ENCODE measurements at regions not wholly inside any gene's neighbourhood (a gene's known extent, or its start where the extent isn't known, plus 50 kb on each side); places are given as distances from the start of the nearest gene placed in this dataset.
"Not testable (repeated sequence)": the region's sequence is repeated elsewhere in the genome, so short reads cannot be mapped to it uniquely, and the experiment has no call there.

- no peak for TF ChIP-seq CTCF (conservative IDR thresholded peaks at IDR 0.05; ENCODE audit: low read depth, low read length)
- H3K4me3 ChIP-seq (ENCODE audit: low read depth, low read length), result no peak overlapping the region
- DNase-seq (ENCODE audit: low read depth), result no peak
These were observed 394.6 kb upstream of the ARRDC3 start for GRCh38 chr5:91777671-91778070.

GRCh38 chr5:91776249-91776648, 393.1 kb upstream of the ARRDC3 start:
- H3K4me3 ChIP-seq (ENCODE audit: low read depth, low read length), result no peak overlapping the region
- DNase-seq (ENCODE audit: low read depth), result no peak
- TF ChIP-seq CTCF (conservative IDR thresholded peaks at IDR 0.05; ENCODE audit: low read depth, low read length), result no peak

GRCh38 chr5:91770400-91770799, 387.3 kb upstream of the ARRDC3 start:
- TF ChIP-seq CTCF (conservative IDR thresholded peaks at IDR 0.05; ENCODE audit: low read depth, low read length), result no peak
- H3K4me3 ChIP-seq (ENCODE audit: low read depth, low read length), result no peak overlapping the region
- no peak for DNase-seq (ENCODE audit: low read depth)

GRCh38 chr5:91757383-91757782, 374.3 kb upstream of the ARRDC3 start:
- not testable (repeated sequence) for DNase-seq (ENCODE audit: low read depth)

GRCh38 chr5:91754990-91755389, 371.9 kb upstream of the ARRDC3 start:
- no peak for TF ChIP-seq CTCF (conservative IDR thresholded peaks at IDR 0.05; ENCODE audit: low read depth, low read length)
- no peak overlapping the region for H3K4me3 ChIP-seq (ENCODE audit: low read depth, low read length)
- no peak for DNase-seq (ENCODE audit: low read depth)

More at GRCh38 chr5:91757383-91757782, 374.3 kb upstream of the ARRDC3 start:
- H3K4me3 ChIP-seq (ENCODE audit: low read depth, low read length), result not testable (repeated sequence)

- not testable (repeated sequence) for DNase-seq (ENCODE audit: low read depth); H3K4me3 ChIP-seq (ENCODE audit: low read depth, low read length)
These were observed 361.4 kb upstream of the ARRDC3 start for GRCh38 chr5:91744470-91744869.

- no peak for DNase-seq (ENCODE audit: low read depth)
- no peak overlapping the region for H3K4me3 ChIP-seq (ENCODE audit: low read depth, low read length)
- no peak for TF ChIP-seq CTCF (conservative IDR thresholded peaks at IDR 0.05; ENCODE audit: low read depth, low read length)
These were observed 359.4 kb upstream of the ARRDC3 start for GRCh38 chr5:91742550-91742949.

- TF ChIP-seq CTCF (conservative IDR thresholded peaks at IDR 0.05; ENCODE audit: low read depth, low read length), result no peak
- DNase-seq (ENCODE audit: low read depth), result no peak
- no peak overlapping the region for H3K4me3 ChIP-seq (ENCODE audit: low read depth, low read length)
These were observed 358.8 kb upstream of the ARRDC3 start for GRCh38 chr5:91741764-91742505.

All from epithelial cell of proximal tubule (primary cell).